MM.1S (cell line): ENCODE measurements at regions not wholly inside any gene's neighbourhood (a gene's known extent, or its start where the extent isn't known, plus 50 kb on each side); places are given as distances from the start of the nearest gene placed in this dataset.

Experiments used
- EZH2phosphoT487 ChIP-seq: fragments of 300-600 bp; sonication (generic); IDR thresholded peaks from 2 replicates; pipeline ENCODE4 v1.6.1; 2018; ENCODE audit warnings: antibody characterized with exemption, low read length
- TF ChIP-seq, protein P1 (sequence below): fragments of 300-600 bp; sonication (generic); IDR thresholded peaks from 2 replicates; pipeline ENCODE4 v1.5.1; 2016; ENCODE audit warnings: antibody characterized with exemption, low read length, mixed read lengths

DNA sequence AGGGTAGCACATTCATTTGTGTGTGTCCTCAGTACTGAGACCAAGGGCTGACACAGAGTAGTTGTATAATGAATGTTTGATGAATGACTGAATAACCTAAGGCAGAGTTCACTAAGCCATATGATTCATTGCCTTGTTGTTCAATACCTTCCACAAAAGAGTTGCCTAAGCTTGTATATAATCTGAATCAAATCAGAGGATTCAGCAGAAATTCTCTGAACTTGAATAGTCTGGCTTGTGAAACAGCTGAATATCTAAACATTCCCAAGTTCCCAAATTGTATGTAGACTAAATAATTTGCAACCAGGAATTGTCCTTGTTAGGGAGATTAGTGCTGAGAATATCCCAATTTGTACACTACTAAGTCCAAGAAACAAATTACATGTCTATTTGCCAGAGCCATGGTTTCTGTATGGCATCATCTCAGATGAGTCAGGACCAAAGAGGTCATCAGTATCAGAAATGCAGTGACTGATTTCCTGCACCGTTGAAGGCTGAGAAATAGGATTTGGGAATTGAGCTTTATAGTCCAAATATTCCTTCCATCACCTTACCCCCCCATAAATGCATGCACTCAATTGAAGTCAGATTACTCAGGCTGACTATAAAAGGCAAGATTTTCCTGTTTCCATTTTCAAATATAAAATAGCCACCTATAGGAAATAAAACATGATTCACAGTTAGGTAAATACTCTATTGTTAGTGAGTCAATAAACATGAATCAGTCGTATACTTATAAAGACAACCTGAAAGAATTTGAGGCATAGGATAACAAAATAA lies 168.7 kb downstream of the PHLDA1 start:
- TF ChIP-seq, protein P1, sequence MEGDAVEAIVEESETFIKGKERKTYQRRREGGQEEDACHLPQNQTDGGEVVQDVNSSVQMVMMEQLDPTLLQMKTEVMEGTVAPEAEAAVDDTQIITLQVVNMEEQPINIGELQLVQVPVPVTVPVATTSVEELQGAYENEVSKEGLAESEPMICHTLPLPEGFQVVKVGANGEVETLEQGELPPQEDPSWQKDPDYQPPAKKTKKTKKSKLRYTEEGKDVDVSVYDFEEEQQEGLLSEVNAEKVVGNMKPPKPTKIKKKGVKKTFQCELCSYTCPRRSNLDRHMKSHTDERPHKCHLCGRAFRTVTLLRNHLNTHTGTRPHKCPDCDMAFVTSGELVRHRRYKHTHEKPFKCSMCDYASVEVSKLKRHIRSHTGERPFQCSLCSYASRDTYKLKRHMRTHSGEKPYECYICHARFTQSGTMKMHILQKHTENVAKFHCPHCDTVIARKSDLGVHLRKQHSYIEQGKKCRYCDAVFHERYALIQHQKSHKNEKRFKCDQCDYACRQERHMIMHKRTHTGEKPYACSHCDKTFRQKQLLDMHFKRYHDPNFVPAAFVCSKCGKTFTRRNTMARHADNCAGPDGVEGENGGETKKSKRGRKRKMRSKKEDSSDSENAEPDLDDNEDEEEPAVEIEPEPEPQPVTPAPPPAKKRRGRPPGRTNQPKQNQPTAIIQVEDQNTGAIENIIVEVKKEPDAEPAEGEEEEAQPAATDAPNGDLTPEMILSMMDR = no peak
- TF ChIP-seq EZH2phosphoT487 = no peak
